Fibroblast of skin of left quadriceps (primary cell): ENCODE measurements at regions not wholly inside any gene's neighbourhood (a gene's known extent, or its start where the extent isn't known, plus 50 kb on each side); places are given as distances from the start of the nearest gene placed in this dataset.
"Not testable (repeated sequence)": the region's sequence is repeated elsewhere in the genome, so short reads cannot be mapped to it uniquely, and the experiment has no call there.

Experiments
- DNase-seq, 2 experiments: peaks; one replicate each; pipeline ENCODE4 v3.0.0-alpha.2; 2013; ENCODE audit warnings: low read depth in 2 of 2

- DNase-seq, result no peak
Measured at GRCh38 chr18:5720132-5720531, 175.2 kb downstream of the TMEM200C start.

GRCh38 chr18:5717256-5717655 is 173.5 kb upstream of the EPB41L3 start:
- no peak for DNase-seq

DNA sequence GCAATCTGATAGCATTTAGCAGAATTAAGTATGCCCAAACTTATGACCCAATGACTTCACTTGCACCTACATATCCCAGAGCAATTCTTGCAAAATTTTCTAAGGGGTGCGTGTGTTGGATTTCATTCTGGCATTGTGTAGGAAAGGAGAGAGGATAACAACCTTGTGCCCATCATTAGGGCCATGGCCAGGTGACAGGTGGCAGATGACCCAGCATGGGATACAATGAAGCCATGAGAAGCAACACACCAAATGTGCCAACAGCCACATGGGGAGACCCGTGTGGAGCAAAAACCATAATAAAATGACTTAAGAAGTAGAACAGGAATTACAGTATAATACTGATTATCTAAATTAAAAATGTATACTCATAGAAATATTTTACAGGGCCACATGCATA is 166.9 kb upstream of the EPB41L3 start:
- no peak for DNase-seq

GRCh38 chr18:5710235-5710634 is 166.4 kb upstream of the EPB41L3 start:
- DNase-seq, result no peak

DNA sequence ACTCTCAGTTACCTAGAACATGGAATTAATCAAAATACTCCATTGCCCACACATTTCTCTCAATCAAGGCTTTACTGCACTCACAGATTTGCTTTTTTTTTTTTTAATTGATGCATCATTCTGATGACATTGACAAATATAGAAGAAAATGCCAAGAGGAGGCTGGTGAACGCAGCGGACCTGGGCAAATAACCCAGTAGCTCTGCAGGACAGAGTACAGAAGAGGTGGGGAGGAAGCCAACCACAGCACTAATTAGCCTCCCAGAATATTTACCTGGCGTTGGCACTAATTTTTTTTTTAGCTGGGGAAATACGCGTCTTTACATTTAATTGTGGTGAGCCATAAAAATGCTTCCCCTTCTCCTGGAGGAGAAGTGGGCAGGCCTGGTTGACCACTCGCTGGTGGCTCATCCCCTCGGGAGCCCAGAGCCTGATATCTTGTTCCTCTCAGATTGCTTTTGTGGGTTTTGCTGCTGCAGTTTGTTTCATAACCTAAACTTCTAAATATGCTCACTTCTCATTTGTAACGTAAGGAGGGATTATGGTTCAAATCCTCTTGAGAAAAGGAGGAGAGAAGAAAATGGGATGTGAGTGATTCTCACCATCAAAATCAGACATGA is 165.8 kb upstream of the EPB41L3 start:
- no peak for DNase-seq

- no peak for DNase-seq
Measured at GRCh38 chr18:5707586-5707985, 163.8 kb upstream of the EPB41L3 start.

DNA sequence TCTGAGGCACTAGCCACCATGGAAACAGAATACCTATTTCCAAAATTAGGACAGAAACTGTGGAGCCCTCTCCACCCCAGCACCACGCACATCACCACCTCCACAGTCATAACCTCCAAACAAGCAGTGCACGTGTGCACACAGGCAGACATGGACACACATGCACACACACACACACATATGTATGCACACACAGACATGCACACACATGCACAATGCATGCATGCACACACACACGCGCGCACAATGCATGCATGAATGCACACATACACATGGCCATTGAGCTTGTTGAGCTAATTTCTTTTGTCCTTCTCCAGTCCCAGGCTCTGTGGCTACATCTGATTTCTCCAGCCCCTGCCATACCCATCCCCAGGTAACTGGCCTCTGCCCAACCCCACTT is 161.6 kb upstream of the EPB41L3 start:
- no peak for DNase-seq

GRCh38 chr18:5704847-5705246 is 161.1 kb upstream of the EPB41L3 start:
- no peak for DNase-seq

DNA sequence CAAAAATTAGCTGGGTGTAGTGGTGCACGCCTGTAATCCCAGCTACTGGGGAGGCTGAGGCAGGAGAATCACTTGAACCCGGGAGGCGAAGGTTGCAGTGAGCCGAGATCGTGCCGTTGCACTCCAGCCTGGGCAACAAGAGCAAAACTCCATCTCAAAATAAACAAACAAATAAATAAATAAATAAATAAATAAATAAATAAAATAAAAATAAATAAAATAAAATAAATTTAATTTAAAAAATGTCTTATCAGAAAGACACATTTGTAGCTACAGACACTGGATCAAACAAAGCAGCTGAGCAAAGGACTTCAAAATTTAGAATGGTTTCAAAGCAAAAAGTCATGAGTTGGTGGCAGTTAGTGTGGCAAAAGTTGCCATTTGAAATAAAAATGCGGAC is 158.2 kb upstream of the EPB41L3 start:
- not testable (repeated sequence) for DNase-seq

DNA sequence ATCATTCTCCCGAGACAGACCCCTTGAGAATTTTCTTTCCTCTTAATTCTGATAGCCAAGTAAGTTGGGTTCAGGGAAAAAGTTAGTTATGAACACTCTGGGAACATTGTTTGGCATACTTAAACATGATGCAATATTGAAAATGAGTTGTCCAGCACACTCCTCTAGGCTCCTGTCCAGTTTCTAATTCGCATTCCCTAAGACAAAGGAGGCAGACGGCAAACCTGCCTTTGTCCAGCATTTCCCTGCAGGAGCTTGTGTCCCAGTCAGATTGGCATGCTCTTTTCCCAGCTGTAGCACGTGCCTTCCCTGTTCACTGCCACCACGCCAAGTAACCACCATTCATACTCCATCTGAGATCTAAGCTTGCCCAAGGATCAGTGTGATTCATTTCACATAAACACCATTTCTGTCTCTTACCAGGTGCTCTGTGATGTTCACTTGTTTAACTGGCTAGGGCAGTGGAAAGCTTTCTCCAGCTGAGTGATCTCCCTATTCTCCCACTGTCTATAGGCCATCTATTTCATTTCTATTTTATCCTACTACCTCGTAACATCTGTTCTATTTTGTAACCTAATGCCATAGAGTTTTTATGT is 150.0 kb upstream of the EPB41L3 start:
- no peak for DNase-seq

DNA sequence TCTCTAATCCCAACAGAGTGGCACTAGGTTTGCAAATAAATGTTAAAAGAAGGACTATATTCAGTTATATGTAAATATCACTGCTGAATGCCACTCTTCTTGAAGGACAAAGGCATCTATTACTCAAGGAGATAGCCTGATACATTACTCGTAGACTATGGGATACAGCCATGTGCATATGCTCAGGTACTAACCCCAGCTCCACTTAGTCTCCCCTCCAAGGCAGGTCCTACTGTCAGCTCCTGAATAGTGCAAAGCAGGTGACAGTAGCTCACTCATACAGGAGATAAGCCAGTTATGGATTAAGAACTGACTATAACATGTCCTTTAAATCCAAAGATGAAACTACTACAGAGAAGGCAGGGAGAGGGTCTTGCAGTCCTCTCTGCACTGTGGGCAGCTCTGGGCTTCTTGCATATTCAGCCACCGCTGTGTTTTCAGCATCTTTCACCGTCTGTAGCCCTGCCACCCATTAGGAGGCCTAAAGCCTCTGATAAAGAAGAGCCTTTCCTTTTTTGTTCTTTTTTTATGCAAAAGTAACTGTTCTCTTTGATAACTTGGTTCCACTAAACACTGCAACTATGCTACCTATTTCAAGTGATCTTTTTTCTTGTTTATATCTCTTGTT is 135.1 kb upstream of the EPB41L3 start:
- DNase-seq, result no peak

DNA sequence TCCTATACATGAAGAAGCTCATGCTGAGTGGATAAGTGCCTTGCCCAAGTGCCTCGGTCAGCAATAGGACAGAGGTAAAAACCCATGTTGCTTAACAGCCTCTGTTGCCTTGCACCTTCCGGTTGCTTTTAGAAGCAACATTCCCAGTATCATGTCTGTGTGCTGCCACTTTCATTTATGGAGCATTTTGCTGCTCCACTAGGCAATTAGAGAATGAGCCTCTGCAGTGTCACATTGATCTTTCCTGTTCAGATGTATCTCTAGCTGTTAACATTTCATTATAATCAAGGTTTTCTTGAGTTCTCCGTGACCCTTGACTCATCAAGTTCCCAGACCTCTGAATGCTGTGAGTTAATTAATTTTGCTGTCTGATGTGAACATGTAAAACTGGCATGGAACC is 134.5 kb upstream of the EPB41L3 start:
- DNase-seq, result no peak

DNA sequence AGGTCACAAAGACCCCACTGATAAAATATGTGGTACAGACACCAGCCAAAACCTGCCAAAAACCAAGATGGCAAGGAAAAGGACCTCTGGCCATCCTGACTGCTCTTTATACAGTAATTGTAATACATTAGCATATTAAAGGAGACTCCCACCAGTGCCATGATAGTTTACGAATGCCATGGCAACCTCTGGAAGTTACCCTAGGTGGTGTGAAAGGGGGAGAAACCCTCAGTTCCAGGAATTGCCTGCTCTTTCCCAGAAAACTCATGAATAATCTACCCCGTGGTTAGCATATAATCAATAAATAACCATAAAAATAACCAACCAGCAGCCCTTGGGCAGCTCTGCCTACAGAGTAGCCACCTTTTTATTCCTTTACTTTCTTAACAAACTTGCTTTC is 129.8 kb upstream of the EPB41L3 start:
- DNase-seq, result no peak

DNA sequence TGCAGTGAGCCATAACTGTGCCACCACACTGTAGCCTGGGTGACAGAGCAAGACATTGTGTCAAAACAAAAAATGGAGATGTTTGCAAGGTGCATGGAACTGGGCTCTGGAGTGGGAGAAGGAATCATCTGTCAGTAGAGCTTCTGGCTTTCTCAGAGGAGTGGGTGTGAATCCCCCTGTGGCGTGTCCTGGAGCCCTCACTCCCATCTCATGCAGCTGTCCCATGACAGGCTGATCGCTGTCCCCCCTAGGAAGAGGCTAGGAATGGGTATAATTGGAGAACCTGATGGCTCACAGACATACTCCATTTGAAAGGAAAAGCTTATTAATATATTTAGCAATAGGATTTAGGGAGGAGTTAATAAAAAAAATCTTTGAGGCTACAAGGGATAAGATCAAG is 125.8 kb upstream of the EPB41L3 start:
- DNase-seq, result no peak

DNA sequence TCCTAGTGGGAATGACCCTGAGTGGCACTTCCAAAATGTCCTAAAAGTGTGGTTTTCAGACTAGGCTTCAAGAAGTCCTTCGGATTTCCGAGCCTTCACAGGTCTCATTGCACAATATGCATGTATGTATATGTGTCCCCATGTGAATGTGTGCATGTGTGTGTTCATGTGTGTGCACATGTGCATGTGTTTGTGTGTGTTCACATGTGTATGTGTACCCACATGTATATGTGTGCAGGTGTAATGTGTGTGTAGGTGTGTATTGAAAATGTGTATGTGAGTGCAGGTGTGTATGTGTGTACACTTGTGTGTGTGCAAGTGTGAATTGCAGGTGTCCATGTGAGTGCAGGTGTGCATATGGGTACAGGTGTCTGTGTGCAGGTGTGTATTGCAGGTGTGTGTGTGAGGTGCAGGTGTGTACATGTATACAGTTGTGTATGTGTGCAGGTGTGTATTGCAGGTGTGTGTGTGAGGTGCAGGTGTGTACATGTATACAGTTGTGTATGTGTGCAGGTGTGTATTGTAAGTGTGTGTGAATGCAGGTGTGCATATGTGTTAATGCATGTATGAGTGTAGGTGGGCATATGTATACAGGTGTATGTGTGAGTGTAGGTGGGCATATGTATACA is 124.4 kb upstream of the EPB41L3 start:
- no peak for DNase-seq

DNA sequence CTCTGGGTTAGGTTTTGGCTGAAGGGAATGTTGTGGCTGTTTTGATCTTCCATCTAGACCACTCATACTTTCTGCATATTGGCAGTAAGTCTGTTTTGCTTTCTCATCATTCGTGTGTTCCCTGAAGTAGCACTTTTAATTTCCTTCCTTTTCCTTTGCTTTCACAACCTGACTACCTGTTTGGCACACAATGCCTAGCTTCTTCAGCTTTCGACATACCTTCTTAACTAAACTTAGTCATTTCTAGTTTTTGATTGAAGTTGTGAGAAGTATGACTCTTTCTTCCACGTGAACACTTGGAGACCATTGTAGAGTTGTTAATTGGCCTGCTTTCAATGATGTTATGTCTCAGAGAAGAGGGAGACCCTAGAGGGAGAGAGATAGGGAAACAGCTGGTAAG is 123.6 kb upstream of the EPB41L3 start:
- no peak for DNase-seq

- DNase-seq, result no peak
Measured at GRCh38 chr18:5662586-5663090, 118.8 kb upstream of the EPB41L3 start.

GRCh38 chr18:5661179-5661578 is 117.4 kb upstream of the EPB41L3 start:
- no peak for DNase-seq

GRCh38 chr18:5653802-5654201 is 110.0 kb upstream of the EPB41L3 start:
- no peak for DNase-seq

- no peak for DNase-seq
Measured at GRCh38 chr18:5651736-5652135, 107.9 kb upstream of the EPB41L3 start.

DNA sequence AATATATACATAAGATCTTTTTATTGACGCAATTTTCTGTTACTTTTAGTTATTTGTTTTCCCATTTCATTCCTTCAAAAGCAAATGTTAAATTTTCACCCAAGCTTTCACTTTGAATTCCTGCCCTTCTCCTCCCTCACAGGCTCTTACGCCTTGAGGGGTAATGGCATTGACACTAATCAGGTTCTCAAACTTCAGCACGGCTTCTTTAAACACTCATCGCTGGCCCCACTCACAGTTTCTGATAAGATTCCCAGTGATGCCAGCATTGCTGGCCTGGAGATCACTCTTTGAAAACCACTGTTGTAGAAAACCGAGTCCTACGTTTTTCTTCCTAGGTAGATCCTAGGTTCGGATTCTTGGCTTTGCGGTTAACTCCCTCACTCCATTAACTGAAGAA is 105.6 kb upstream of the EPB41L3 start:
- DNase-seq, result no peak

GRCh38 chr18:5646739-5647138 is 102.9 kb upstream of the EPB41L3 start:
- DNase-seq, result no peak

DNA sequence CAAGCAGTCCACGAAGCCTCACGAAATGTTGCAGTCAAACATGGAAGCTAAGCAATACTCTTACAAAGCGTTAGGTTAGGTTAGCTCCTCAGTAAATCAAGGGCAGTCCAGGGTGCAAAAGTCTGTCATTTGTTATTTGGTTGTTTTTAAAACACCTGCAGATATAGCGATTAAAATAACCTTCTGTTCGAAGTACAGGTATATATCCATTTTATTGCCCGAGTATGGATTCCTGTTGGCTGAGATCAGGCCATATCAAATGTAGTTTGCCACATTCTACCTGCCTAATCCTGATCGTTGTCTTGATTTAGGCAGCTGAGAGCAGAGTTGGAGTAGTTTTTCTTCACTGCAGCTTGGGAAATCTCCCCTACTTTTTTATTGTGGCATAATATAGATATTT is 99.5 kb upstream of the EPB41L3 start:
- no peak for DNase-seq
